ENCODE measurements at regions not wholly inside any gene's neighbourhood (a gene's known extent, or its start where the extent isn't known, plus 50 kb on each side); places are given as distances from the start of the nearest gene placed in this dataset.
"Not testable (repeated sequence)": the region's sequence is repeated elsewhere in the genome, so short reads cannot be mapped to it uniquely, and the experiment has no call there.

- no peak for DNase-seq
Observed at GRCh38 chr15:39510001-39510701, 70.7 kb upstream of the THBS1 start.

- no peak for DNase-seq
Observed at GRCh38 chr15:39511000-39511915, 69.6 kb upstream of the THBS1 start.

GRCh38 chr15:39511916-39512260 is 69.0 kb upstream of the THBS1 start:
- no peak for DNase-seq

- DNase-seq: no peak
Observed at GRCh38 chr15:39512643-39513042, 68.2 kb upstream of the THBS1 start.

GRCh38 chr15:39513936-39514335 is 66.9 kb upstream of the THBS1 start:
- DNase-seq: no peak

- no peak for DNase-seq
Observed at GRCh38 chr15:39514933-39515332, 65.9 kb upstream of the THBS1 start.

GRCh38 chr15:39515765-39516164 is 65.1 kb upstream of the THBS1 start:
- DNase-seq: no peak

GRCh38 chr15:39517122-39517855 is 63.6 kb upstream of the THBS1 start:
- DNase-seq: no peak

- DNase-seq: not testable (repeated sequence)
Observed at GRCh38 chr15:39523968-39524367, 56.9 kb upstream of the THBS1 start.

- no peak for DNase-seq
Observed at GRCh38 chr15:39529457-39529856, 51.4 kb upstream of the THBS1 start.

GRCh38 chr15:39530480-39531342 is 50.2 kb upstream of the THBS1 start:
- no peak for DNase-seq

Data from anterior cingulate cortex (tissue), 58 donors.